SH-SY5Y (cell line): ENCODE measurements at regions not wholly inside any gene's neighbourhood (a gene's known extent, or its start where the extent isn't known, plus 50 kb on each side); places are given as distances from the start of the nearest gene placed in this dataset.

Experiments
- GATA2 ChIP-seq: IDR thresholded peaks from 2 replicates; pipeline ENCODE4 v1.6.1; 2011; ENCODE audit warnings: mild to moderate bottlenecking, low read depth, low read length
- GATA3 ChIP-seq: IDR thresholded peaks from 2 replicates; pipeline ENCODE4 v1.6.1; 2011; ENCODE audit warnings: low read depth, mild to moderate bottlenecking, low read length, moderate library complexity

GRCh38 chr4:45062935-45063545, 336.7 kb upstream of the GNPDA2 start:
- TF ChIP-seq GATA2 (no peak), GATA3 (no peak)
